ENCODE measurements at regions not wholly inside any gene's neighbourhood (a gene's known extent, or its start where the extent isn't known, plus 50 kb on each side); places are given as distances from the start of the nearest gene placed in this dataset.

GRCh38 chr4:16992566-16993225 is 94.3 kb upstream of the LDB2 start:
- intact Hi-C loops (cut with micrococcal nuclease), result no loop called here
- ChIA-PET POLR2A (no interaction called here), CTCF (no interaction called here)
- no peak overlapping the region for H3K27ac Mint-ChIP-seq
- no peaks in the 10 kb centered on the region for H3K27me3 Mint-ChIP-seq
- no peaks in the 10 kb centered on the region for H3K4me1 Mint-ChIP-seq (ENCODE audit: low read depth)
- DNase-seq, result no peak
- no peak overlapping the region for H3K4me3 Mint-ChIP-seq
- H3K9me3 Mint-ChIP-seq, result no peaks in the 10 kb centered on the region
- H3K36me3 Mint-ChIP-seq, result no peaks in the 10 kb centered on the region

- ChIA-PET CTCF (no interaction called here), POLR2A (no interaction called here)
- intact Hi-C loops (cut with micrococcal nuclease), result no loop called here
- DNase-seq, result no peak
- no peaks in the 10 kb centered on the region for H3K9me3 Mint-ChIP-seq
- no peaks in the 10 kb centered on the region for H3K27me3 Mint-ChIP-seq
- no peak overlapping the region for H3K27ac Mint-ChIP-seq
- no peaks in the 10 kb centered on the region for H3K36me3 Mint-ChIP-seq
- H3K4me3 Mint-ChIP-seq, result no peak overlapping the region
- H3K4me1 Mint-ChIP-seq (ENCODE audit: low read depth), result no peaks in the 10 kb centered on the region
Observed at GRCh38 chr4:16991450-16991849, 93.0 kb upstream of the LDB2 start.

- Mint-ChIP-seq H3K4me3 (no peak overlapping the region), H3K27ac (no peak overlapping the region), H3K4me1 (ENCODE audit: low read depth) (no peaks in the 10 kb centered on the region), H3K36me3 (no peaks in the 10 kb centered on the region), H3K27me3 (no peaks in the 10 kb centered on the region), H3K9me3 (no peaks in the 10 kb centered on the region)
- DNase-seq, result no peak
- ChIA-PET CTCF (no interaction called here), POLR2A (no interaction called here)
- intact Hi-C loops (cut with micrococcal nuclease), result no loop called here
Observed at GRCh38 chr4:16989371-16989770, 90.9 kb upstream of the LDB2 start.

- Mint-ChIP-seq H3K4me1 (ENCODE audit: low read depth) (no peaks in the 10 kb centered on the region), H3K27ac (no peak overlapping the region), H3K4me3 (no peak overlapping the region), H3K27me3 (no peaks in the 10 kb centered on the region), H3K36me3 (no peaks in the 10 kb centered on the region), H3K9me3 (no peaks in the 10 kb centered on the region)
- CTCF ChIA-PET, result no interaction called here
- POLR2A ChIA-PET, result no interaction called here
- DNase-seq, result no peak
- intact Hi-C loops (cut with micrococcal nuclease), result no loop called here
Observed at GRCh38 chr4:16988814-16989213, 90.4 kb upstream of the LDB2 start.

GRCh38 chr4:16977081-16977480 is 78.6 kb upstream of the LDB2 start:
- no peak overlapping the region for H3K27ac Mint-ChIP-seq
- no peak for DNase-seq
- ChIA-PET CTCF (no interaction called here), POLR2A (no interaction called here)
- no peaks in the 10 kb centered on the region for H3K9me3 Mint-ChIP-seq
- intact Hi-C loops (cut with micrococcal nuclease), result no loop called here
- peaks cover 3% of the 10 kb centered on the region for H3K27me3 Mint-ChIP-seq
- no peak overlapping the region for H3K4me3 Mint-ChIP-seq
- H3K4me1 Mint-ChIP-seq (ENCODE audit: low read depth), result no peaks in the 10 kb centered on the region
- no peaks in the 10 kb centered on the region for H3K36me3 Mint-ChIP-seq

- Mint-ChIP-seq H3K27me3 (peaks cover 2% of the 10 kb centered on the region), H3K27ac (no peak overlapping the region), H3K9me3 (no peaks in the 10 kb centered on the region), H3K4me1 (ENCODE audit: low read depth) (no peaks in the 10 kb centered on the region), H3K4me3 (no peak overlapping the region), H3K36me3 (no peaks in the 10 kb centered on the region)
- intact Hi-C loops (cut with micrococcal nuclease), result no loop called here
- DNase-seq, result no peak
- ChIA-PET CTCF (no interaction called here), POLR2A (no interaction called here)
Observed at GRCh38 chr4:16969696-16970135, 71.3 kb upstream of the LDB2 start.

- H3K4me3 Mint-ChIP-seq, result no peak overlapping the region
- H3K27me3 Mint-ChIP-seq, result peaks cover 2% of the 10 kb centered on the region
- H3K4me1 Mint-ChIP-seq (ENCODE audit: low read depth), result no peaks in the 10 kb centered on the region
- H3K9me3 Mint-ChIP-seq, result no peaks in the 10 kb centered on the region
- intact Hi-C loops (cut with micrococcal nuclease), result no loop called here
- POLR2A ChIA-PET, result no interaction called here
- H3K36me3 Mint-ChIP-seq, result no peaks in the 10 kb centered on the region
- CTCF ChIA-PET, result no interaction called here
- no peak overlapping the region for H3K27ac Mint-ChIP-seq
- no peak for DNase-seq
Observed at GRCh38 chr4:16967722-16968121, 69.3 kb upstream of the LDB2 start.

GRCh38 chr4:16959305-16959704 is 60.9 kb upstream of the LDB2 start:
- Mint-ChIP-seq H3K36me3 (no peaks in the 10 kb centered on the region), H3K27me3 (no peaks in the 10 kb centered on the region), H3K9me3 (peaks cover 8% of the 10 kb centered on the region), H3K4me1 (ENCODE audit: low read depth) (no peaks in the 10 kb centered on the region), H3K4me3 (no peak overlapping the region), H3K27ac (no peak overlapping the region)
- CTCF ChIA-PET, result no interaction called here
- POLR2A ChIA-PET, result no interaction called here
- intact Hi-C loops (cut with micrococcal nuclease), result no loop called here
- DNase-seq, result no peak

GRCh38 chr4:16952896-16953630 is 54.6 kb upstream of the LDB2 start:
- H3K9me3 Mint-ChIP-seq, result peaks cover 12% of the 10 kb centered on the region
- intact Hi-C loops (cut with micrococcal nuclease), result no loop called here
- H3K4me1 Mint-ChIP-seq (ENCODE audit: low read depth), result no peaks in the 10 kb centered on the region
- no peak overlapping the region for H3K4me3 Mint-ChIP-seq
- ChIA-PET CTCF (no interaction called here), POLR2A (no interaction called here)
- peaks cover 3% of the 10 kb centered on the region for H3K27me3 Mint-ChIP-seq
- DNase-seq, result no peak
- no peak overlapping the region for H3K27ac Mint-ChIP-seq
- no peaks in the 10 kb centered on the region for H3K36me3 Mint-ChIP-seq

GRCh38 chr4:16952462-16952871 is 54.0 kb upstream of the LDB2 start:
- H3K27ac Mint-ChIP-seq, result no peak overlapping the region
- intact Hi-C loops (cut with micrococcal nuclease), result no loop called here
- CTCF ChIA-PET, result no interaction called here

More at GRCh38 chr4:16952462-16952871, 54.0 kb upstream of the LDB2 start:
- no peak overlapping the region for H3K4me3 Mint-ChIP-seq
- no peaks in the 10 kb centered on the region for H3K4me1 Mint-ChIP-seq (ENCODE audit: low read depth)
- H3K9me3 Mint-ChIP-seq, result peaks cover 12% of the 10 kb centered on the region
- peaks cover 3% of the 10 kb centered on the region for H3K27me3 Mint-ChIP-seq
- DNase-seq, result no peak
- POLR2A ChIA-PET, result no interaction called here
- no peaks in the 10 kb centered on the region for H3K36me3 Mint-ChIP-seq
